ENCODE measurements at regions not wholly inside any gene's neighbourhood (a gene's known extent, or its start where the extent isn't known, plus 50 kb on each side); places are given as distances from the start of the nearest gene placed in this dataset.

DNA sequence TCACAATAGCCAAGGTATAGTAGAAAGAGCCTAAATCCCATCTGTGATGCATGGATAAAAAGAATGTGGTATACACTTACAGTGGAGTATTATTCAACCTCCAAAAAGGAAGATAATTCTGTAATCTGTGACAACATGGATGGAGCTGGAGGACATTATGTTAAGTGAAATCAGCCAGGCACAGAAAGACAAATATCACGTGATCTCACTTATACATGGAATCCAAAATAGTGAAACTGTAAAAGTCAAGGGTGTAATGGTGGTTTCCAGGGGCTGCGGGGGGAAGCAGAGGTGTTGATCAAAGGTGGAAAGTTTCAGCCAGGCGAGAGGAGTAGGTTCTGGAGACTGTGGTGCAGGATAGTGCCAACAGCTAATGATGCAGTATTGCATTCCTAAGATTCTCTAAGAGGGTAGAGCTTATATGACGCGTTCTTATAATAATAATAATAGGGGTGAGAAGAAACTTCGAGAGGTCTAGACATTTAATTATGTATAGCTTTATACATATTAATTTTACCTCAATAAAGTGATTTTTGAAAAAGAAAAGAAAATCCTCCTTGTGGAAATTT is 246.1 kb downstream of the FOXA2 start:
- Histone ChIP-seq H3K79me2 (ENCODE audit: control insufficient read depth, low read length) (no peaks in the 10 kb centered on the region), H3K4me2 (ENCODE audit: low read length) (no peak overlapping the region), H3K4me3 (ENCODE audit: low read length) (no peak overlapping the region), H3K27me3 (ENCODE audit: control insufficient read depth, low read length) (no peaks in the 10 kb centered on the region), H3K27ac (ENCODE audit: low read depth, low read length) (no peak overlapping the region), H3K4me1 (ENCODE audit: control insufficient read depth, low read length) (no peaks in the 10 kb centered on the region), H3K36me3 (ENCODE audit: control insufficient read depth, low read length) (no peaks in the 10 kb centered on the region), H3K9me3 (ENCODE audit: control insufficient read depth, insufficient read depth, low read length) (no peaks in the 10 kb centered on the region), H3K9me2 (replicated peaks; ENCODE audit: control insufficient read depth, low read length) (no peaks in the 10 kb centered on the region), H3F3A (ENCODE audit: control insufficient read depth, insufficient read depth) (no peaks in the 10 kb centered on the region), H4K20me1 (ENCODE audit: control insufficient read depth, insufficient read depth, low read depth, low read length) (no peaks in the 10 kb centered on the region)
- TF ChIP-seq EZH2phosphoT487 (IDR thresholded peaks at IDR 0.05; ENCODE audit: borderline replicate concordance, low read length) = no peak
- TF ChIP-seq, protein P1, sequence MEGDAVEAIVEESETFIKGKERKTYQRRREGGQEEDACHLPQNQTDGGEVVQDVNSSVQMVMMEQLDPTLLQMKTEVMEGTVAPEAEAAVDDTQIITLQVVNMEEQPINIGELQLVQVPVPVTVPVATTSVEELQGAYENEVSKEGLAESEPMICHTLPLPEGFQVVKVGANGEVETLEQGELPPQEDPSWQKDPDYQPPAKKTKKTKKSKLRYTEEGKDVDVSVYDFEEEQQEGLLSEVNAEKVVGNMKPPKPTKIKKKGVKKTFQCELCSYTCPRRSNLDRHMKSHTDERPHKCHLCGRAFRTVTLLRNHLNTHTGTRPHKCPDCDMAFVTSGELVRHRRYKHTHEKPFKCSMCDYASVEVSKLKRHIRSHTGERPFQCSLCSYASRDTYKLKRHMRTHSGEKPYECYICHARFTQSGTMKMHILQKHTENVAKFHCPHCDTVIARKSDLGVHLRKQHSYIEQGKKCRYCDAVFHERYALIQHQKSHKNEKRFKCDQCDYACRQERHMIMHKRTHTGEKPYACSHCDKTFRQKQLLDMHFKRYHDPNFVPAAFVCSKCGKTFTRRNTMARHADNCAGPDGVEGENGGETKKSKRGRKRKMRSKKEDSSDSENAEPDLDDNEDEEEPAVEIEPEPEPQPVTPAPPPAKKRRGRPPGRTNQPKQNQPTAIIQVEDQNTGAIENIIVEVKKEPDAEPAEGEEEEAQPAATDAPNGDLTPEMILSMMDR (IDR thresholded peaks at IDR 0.05; ENCODE audit: low read depth, low read length, poor library complexity, severe bottlenecking) = no peak

DNA sequence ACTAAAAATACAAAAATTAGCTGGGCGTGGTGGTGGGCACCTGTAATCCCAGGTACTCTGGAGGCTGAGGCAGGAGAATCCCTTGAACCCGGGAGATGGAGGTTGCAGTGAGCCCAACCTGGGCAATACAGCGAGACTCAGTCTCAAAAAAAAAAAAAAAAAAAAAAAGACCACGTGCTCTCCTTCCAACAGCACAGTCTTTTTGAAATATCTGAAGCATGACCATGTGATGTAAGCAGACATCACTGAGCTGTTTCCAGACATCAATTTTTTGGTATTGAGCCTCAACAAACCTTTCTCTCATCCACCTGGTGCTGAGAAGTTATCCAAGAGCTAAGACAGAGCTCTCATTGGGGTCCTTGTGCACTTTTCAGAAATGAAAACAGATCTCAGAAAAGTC is 249.2 kb downstream of the FOXA2 start:
- H3F3A ChIP-seq (ENCODE audit: control insufficient read depth, insufficient read depth) = no peaks in the 10 kb centered on the region
- no peaks in the 10 kb centered on the region for H3K36me3 ChIP-seq (ENCODE audit: control insufficient read depth, low read length)
- no peak overlapping the region for H3K27ac ChIP-seq (ENCODE audit: low read depth, low read length)
- no peaks in the 10 kb centered on the region for H4K20me1 ChIP-seq (ENCODE audit: control insufficient read depth, insufficient read depth, low read depth, low read length)
- no peaks in the 10 kb centered on the region for H3K27me3 ChIP-seq (ENCODE audit: control insufficient read depth, low read length)
- H3K9me3 ChIP-seq (ENCODE audit: control insufficient read depth, insufficient read depth, low read length) = no peaks in the 10 kb centered on the region
- TF ChIP-seq EZH2phosphoT487 (IDR thresholded peaks at IDR 0.05; ENCODE audit: borderline replicate concordance, low read length) = no peak
- TF ChIP-seq, protein P1 (IDR thresholded peaks at IDR 0.05; ENCODE audit: low read depth, low read length, poor library complexity, severe bottlenecking) = no peak
- no peaks in the 10 kb centered on the region for H3K79me2 ChIP-seq (ENCODE audit: control insufficient read depth, low read length)
- H3K4me2 ChIP-seq (ENCODE audit: low read length) = no peak overlapping the region
- H3K4me3 ChIP-seq (ENCODE audit: low read length) = no peak overlapping the region
- no peaks in the 10 kb centered on the region for H3K9me2 ChIP-seq (replicated peaks; ENCODE audit: control insufficient read depth, low read length)
- no peaks in the 10 kb centered on the region for H3K4me1 ChIP-seq (ENCODE audit: control insufficient read depth, low read length)

DNA sequence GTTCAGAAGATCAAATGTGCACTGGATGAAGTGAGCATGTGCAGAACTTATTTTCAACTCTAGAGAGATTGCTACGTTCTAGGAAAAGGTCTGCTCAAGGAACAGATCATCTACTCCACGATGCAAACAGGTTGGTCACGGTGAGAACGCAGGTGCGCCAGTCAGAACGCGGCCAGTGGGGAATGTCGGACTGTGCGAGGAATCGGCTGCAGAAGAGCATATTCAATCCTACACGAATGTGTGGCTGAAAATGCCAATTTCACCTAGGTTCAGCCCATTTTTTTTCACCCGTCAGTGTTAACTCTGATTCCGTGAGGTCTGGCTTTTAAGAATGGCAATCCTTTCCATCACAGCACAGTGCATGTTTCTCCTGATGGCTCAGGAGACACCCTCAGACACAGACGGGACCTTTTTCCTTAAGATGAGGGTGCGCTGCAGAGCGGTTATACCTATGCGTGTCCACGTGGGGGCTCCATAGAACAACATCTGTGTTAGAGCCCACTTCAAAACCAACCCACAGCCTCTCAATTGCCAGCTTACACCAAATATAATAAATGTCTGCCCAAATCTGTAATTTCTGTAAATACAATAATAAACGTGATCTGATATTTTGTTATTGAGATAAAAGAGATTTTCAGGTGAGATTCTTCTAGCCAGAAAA is 250.4 kb downstream of the FOXA2 start:
- H3K79me2 ChIP-seq (ENCODE audit: control insufficient read depth, low read length) = no peaks in the 10 kb centered on the region

More for the DNA sequence above, 250.4 kb downstream of the FOXA2 start:
- H3K36me3 ChIP-seq (ENCODE audit: control insufficient read depth, low read length) = no peaks in the 10 kb centered on the region
- no peak overlapping the region for H3K4me2 ChIP-seq (ENCODE audit: low read length)
- H3K4me1 ChIP-seq (ENCODE audit: control insufficient read depth, low read length) = no peaks in the 10 kb centered on the region
- H3F3A ChIP-seq (ENCODE audit: control insufficient read depth, insufficient read depth) = no peaks in the 10 kb centered on the region
- H4K20me1 ChIP-seq (ENCODE audit: control insufficient read depth, insufficient read depth, low read depth, low read length) = no peaks in the 10 kb centered on the region
- TF ChIP-seq EZH2phosphoT487 (IDR thresholded peaks at IDR 0.05; ENCODE audit: borderline replicate concordance, low read length) = no peak
- TF ChIP-seq, protein P1 (IDR thresholded peaks at IDR 0.05; ENCODE audit: low read depth, low read length, poor library complexity, severe bottlenecking) = peak; percentile 71
- no peaks in the 10 kb centered on the region for H3K27me3 ChIP-seq (ENCODE audit: control insufficient read depth, low read length)
- no peak overlapping the region for H3K4me3 ChIP-seq (ENCODE audit: low read length)
- no peak overlapping the region for H3K27ac ChIP-seq (ENCODE audit: low read depth, low read length)
- no peaks in the 10 kb centered on the region for H3K9me3 ChIP-seq (ENCODE audit: control insufficient read depth, insufficient read depth, low read length)
- no peaks in the 10 kb centered on the region for H3K9me2 ChIP-seq (replicated peaks; ENCODE audit: control insufficient read depth, low read length)

Measured in DOHH2 (cell line).